HEK293 (cell line): ENCODE measurements at regions not wholly inside any gene's neighbourhood (a gene's known extent, or its start where the extent isn't known, plus 50 kb on each side); places are given as distances from the start of the nearest gene placed in this dataset.
"Not testable (repeated sequence)": the region's sequence is repeated elsewhere in the genome, so short reads cannot be mapped to it uniquely, and the experiment has no call there.

Experiments
- CTCF ChIP-seq: fragments of 450-650 bp; formaldehyde crosslinking; IDR thresholded peaks from 2 replicates; pipeline ENCODE4 v1.5.1; 2016; ENCODE audit warnings: missing biosample characterization, missing genetic modification characterization
- MYNN ChIP-seq: fragments of 450-650 bp; formaldehyde crosslinking; IDR thresholded peaks from 2 replicates; pipeline ENCODE4 v1.5.1; 2016; ENCODE audit warnings: missing biosample characterization, missing genetic modification characterization, borderline replicate concordance
- SALL2 ChIP-seq: fragments of 450-650 bp; formaldehyde crosslinking; IDR thresholded peaks from 2 replicates; pipeline ENCODE4 v1.5.0; 2017; ENCODE audit warnings: missing biosample characterization, mild to moderate bottlenecking, missing genetic modification characterization, borderline replicate concordance
- ZNF202 ChIP-seq: fragments of 450-650 bp; formaldehyde crosslinking; IDR thresholded peaks from 2 replicates; pipeline ENCODE4 v1.5.1; 2016; ENCODE audit warnings: missing biosample characterization, missing genetic modification characterization, borderline replicate concordance
- ZNF658 ChIP-seq: fragments of 450-650 bp; formaldehyde crosslinking; IDR thresholded peaks from 2 replicates; pipeline ENCODE4; 2016; ENCODE audit warnings: missing biosample characterization, missing genetic modification characterization
- TF ChIP-seq, protein P1 (sequence below): fragments of 450-650 bp; formaldehyde crosslinking; IDR thresholded peaks from 2 replicates; pipeline ENCODE4 v1.5.1; 2016; ENCODE audit warnings: missing biosample characterization, missing genetic modification characterization, low read depth
- TF ChIP-seq, protein P2 (sequence below): sonication (generic); formaldehyde crosslinking; IDR thresholded peaks from 2 replicates; pipeline ENCODE4 v1.8.1; 2022; ENCODE audit warnings: mild to moderate bottlenecking, moderate library complexity, missing genetic modification reagents

- not testable (repeated sequence) for TF ChIP-seq SALL2 (tag by site-specific recombination); ZNF658 (tag by site-specific recombination); CTCF; MYNN; ZNF202 (tag by site-specific recombination)
- TF ChIP-seq, protein P1, sequence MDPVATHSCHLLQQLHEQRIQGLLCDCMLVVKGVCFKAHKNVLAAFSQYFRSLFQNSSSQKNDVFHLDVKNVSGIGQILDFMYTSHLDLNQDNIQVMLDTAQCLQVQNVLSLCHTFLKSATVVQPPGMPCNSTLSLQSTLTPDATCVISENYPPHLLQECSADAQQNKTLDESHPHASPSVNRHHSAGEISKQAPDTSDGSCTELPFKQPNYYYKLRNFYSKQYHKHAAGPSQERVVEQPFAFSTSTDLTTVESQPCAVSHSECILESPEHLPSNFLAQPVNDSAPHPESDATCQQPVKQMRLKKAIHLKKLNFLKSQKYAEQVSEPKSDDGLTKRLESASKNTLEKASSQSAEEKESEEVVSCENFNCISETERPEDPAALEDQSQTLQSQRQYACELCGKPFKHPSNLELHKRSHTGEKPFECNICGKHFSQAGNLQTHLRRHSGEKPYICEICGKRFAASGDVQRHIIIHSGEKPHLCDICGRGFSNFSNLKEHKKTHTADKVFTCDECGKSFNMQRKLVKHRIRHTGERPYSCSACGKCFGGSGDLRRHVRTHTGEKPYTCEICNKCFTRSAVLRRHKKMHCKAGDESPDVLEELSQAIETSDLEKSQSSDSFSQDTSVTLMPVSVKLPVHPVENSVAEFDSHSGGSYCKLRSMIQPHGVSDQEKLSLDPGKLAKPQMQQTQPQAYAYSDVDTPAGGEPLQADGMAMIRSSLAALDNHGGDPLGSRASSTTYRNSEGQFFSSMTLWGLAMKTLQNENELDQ, result not testable (repeated sequence)
- TF ChIP-seq, protein P2, sequence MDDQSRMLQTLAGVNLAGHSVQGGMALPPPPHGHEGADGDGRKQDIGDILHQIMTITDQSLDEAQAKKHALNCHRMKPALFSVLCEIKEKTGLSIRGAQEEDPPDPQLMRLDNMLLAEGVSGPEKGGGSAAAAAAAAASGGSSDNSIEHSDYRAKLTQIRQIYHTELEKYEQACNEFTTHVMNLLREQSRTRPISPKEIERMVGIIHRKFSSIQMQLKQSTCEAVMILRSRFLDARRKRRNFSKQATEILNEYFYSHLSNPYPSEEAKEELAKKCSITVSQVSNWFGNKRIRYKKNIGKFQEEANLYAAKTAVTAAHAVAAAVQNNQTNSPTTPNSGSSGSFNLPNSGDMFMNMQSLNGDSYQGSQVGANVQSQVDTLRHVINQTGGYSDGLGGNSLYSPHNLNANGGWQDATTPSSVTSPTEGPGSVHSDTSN (CRISPR knock-in tag), result not testable (repeated sequence)
Measured at GRCh38 chr1:102109493-102109892, 112.8 kb upstream of the OLFM3 start.
